Left ventricle myocardium inferior (tissue), 1 donor: ENCODE measurements at regions not wholly inside any gene's neighbourhood (a gene's known extent, or its start where the extent isn't known, plus 50 kb on each side); places are given as distances from the start of the nearest gene placed in this dataset.

ENCODE experiments used
- DNase-seq: peaks from one replicate; pipeline ENCODE4 v3.0.0-alpha.2; 2020
- H3K27ac ChIP-seq: fragments of 200-600 bp; replicated peaks from 2 replicates; pipeline ENCODE4 v1.8.0; 2021
- H3K27me3 ChIP-seq: fragments of 200-600 bp; 2 replicates; pipeline ENCODE4 v1.8.0; 2021; ENCODE audit warnings: low read depth
- H3K36me3 ChIP-seq: fragments of 200-600 bp; 2 replicates; pipeline ENCODE4 v1.8.0; 2021
- H3K4me1 ChIP-seq: fragments of 200-600 bp; 2 replicates; pipeline ENCODE4 v1.8.0; 2021
- H3K4me3 ChIP-seq: fragments of 200-600 bp; 2 replicates; pipeline ENCODE4 v1.8.0; 2021; ENCODE audit warnings: mild to moderate bottlenecking, moderate library complexity
- H3K9me3 ChIP-seq: fragments of 200-600 bp; replicated peaks from 2 replicates; pipeline ENCODE4 v1.8.0; 2021
- CTCF ChIP-seq: fragments of 200-600 bp; IDR thresholded peaks from 2 replicates; pipeline ENCODE4 v1.8.0; 2021; ENCODE audit warnings: antibody characterized with exemption, mild to moderate bottlenecking, borderline replicate concordance
- intact Hi-C: fragments of 100-400 bp; cut with micrococcal nuclease; formaldehyde crosslinking; loops from one replicate; pipeline ENCODE4 v1.11.0; 2022
- donor health status: DM: no; HTN: yes; CAD: no; lungs with severe emphysema.

DNA sequence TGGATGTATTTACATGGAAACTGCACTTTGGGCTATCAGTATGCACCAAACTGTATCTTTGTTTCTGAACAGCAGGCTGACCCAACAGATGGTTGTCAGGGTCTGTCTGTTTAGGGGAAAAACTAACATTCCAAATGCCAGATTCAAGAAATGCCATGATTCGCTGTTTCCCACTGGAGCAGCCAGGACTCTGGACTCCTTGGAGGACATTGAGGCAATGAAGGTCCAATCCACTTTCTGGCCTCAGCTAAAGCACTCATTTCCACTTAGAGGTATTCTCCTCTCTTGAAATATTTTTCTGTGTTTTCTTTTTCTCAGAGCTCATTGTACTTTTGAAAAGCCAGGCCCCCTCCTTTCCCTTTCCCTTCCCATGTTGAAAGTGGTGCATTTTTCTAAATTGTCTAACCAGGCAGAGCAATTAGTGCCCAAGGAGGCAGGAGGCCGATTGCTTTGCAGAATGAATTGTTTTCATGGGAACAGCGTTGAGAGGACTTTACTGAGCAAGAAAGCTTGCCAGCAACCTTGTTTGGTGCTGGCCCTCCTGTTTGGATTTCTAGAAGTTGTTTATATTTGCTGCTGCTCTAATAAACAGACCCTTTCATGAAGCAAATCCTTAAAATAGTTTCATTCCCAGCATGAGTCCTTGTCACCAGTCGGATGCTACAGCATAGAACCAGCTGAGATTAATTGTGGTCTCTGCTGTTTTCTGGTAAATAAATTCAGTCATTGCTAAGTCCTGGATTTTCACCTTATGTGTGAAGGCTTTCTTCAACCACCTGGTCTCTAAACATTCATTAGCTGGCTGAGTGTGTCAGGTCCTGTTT, 132.8 kb upstream of the TAF11L2 start:
- Histone ChIP-seq H3K9me3 (no peaks in the 10 kb centered on the region), H3K36me3 (no peaks in the 10 kb centered on the region), H3K27ac (no peak overlapping the region), H3K4me1 (no peaks in the 10 kb centered on the region), H3K27me3 (no peaks in the 10 kb centered on the region), H3K4me3 (no peak overlapping the region)
- no peak for TF ChIP-seq CTCF
- no peak for DNase-seq
- intact Hi-C loops, result no loop called here

DNA sequence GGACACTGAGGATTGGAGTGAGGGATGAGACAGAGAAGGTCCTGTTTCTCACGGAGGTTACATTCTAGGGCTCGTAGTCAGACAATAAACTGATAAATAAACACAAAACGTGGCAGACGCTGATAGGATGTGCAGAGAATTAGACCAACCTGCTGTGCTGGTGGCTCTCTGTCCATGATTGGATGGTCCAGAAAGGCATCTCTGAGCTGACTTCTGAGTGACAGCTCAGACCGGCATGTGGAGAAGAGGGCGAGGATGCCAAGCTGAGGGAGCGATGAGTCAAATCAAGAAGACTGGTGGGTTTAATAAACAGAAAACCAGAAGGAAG, 132.3 kb upstream of the TAF11L2 start:
- no peak overlapping the region for H3K27ac ChIP-seq
- H3K36me3 ChIP-seq, result no peaks in the 10 kb centered on the region
- no peak for TF ChIP-seq CTCF
- intact Hi-C loops, result no loop called here
- H3K9me3 ChIP-seq, result no peaks in the 10 kb centered on the region
- no peak overlapping the region for H3K4me3 ChIP-seq
- DNase-seq, result no peak
- H3K27me3 ChIP-seq, result no peaks in the 10 kb centered on the region
- H3K4me1 ChIP-seq, result no peaks in the 10 kb centered on the region

GRCh38 chr5:17367256-17367840, 130.7 kb upstream of the TAF11L2 start:
- H3K27me3 ChIP-seq, result no peaks in the 10 kb centered on the region
- no peak overlapping the region for H3K27ac ChIP-seq
- intact Hi-C loops, result no loop called here
- H3K4me1 ChIP-seq, result no peaks in the 10 kb centered on the region
- H3K9me3 ChIP-seq, result no peaks in the 10 kb centered on the region
- H3K36me3 ChIP-seq, result no peaks in the 10 kb centered on the region
- no peak for DNase-seq
- no peak overlapping the region for H3K4me3 ChIP-seq
- no peak for TF ChIP-seq CTCF

DNA sequence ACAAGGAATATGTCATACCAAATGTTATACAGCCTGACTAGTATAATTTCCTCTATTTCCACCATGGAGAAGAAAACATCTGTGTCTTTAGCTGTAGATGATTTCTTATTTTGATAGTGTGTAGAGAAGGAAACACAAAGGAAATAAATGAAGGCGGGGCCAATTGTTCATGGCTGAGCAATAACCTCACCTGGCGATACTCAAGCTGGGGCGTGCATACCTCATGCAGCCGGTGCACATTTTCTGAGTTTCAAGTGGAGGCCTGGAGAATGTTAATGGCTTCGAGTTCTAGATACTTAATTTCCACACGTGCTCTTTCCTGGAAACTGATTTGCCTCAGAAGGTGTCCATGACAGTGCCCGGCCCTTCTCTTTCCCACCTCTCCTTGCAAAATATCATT, 127.4 kb upstream of the TAF11L2 start:
- Histone ChIP-seq H3K4me1 (no peaks in the 10 kb centered on the region), H3K27ac (no peak overlapping the region), H3K9me3 (no peaks in the 10 kb centered on the region), H3K36me3 (no peaks in the 10 kb centered on the region), H3K4me3 (no peak overlapping the region), H3K27me3 (no peaks in the 10 kb centered on the region)
- no peak for TF ChIP-seq CTCF
- intact Hi-C loops, result no loop called here
- no peak for DNase-seq

DNA sequence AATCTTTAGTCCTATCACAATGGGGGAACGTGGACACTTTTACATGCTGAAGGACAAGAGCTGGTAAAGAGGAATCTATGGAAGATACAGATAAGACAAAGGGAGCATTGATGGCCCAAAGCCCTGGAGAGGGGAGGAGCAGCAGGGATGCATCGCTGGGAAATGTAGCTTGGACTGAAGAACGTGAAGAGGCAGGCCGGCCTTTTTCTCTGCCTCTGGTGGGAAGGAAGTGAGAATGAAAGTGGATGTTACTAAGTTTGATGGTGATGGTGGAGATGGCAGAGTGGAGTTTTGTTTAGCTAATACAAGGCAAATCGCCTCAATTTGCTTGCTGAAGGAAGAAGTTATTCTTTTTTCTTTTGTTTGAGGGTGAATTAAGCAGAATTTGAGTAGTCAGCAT, 124.6 kb upstream of the TAF11L2 start:
- TF ChIP-seq CTCF, result no peak
- intact Hi-C loops, result no loop called here
- H3K27ac ChIP-seq, result no peak overlapping the region

More for the DNA sequence above, 124.6 kb upstream of the TAF11L2 start:
- Histone ChIP-seq H3K4me1 (no peaks in the 10 kb centered on the region), H3K36me3 (no peaks in the 10 kb centered on the region), H3K9me3 (no peaks in the 10 kb centered on the region), H3K4me3 (no peak overlapping the region), H3K27me3 (peaks cover 5% of the 10 kb centered on the region)
- no peak for DNase-seq
